T47D (cell line): ENCODE measurements at regions not wholly inside any gene's neighbourhood (a gene's known extent, or its start where the extent isn't known, plus 50 kb on each side); places are given as distances from the start of the nearest gene placed in this dataset.

Source experiments
- DNase-seq, 2 experiments: peaks; one replicate each; pipeline versions ENCODE4 v3.0.0 to v3.0.0-alpha.2; 2011 to 2012; ENCODE audit warnings: low read depth in 1 of 2, low spot score in 1 of 2
- JUND ChIP-seq: IDR thresholded peaks from 2 replicates; pipeline ENCODE4 v1.6.1; 2012; ENCODE audit warnings: low read depth
- in situ Hi-C: cut with HindIII; loops from 2 replicates; pipeline ENCODE4 v1.10.0; 2016; ENCODE audit warnings: low sequenced_read_pairs, low pct_unique_long_range_greater_than_20kb

GRCh38 chr1:218048828-218049420, 236.2 kb upstream of the RRP15 start:
- no peak for TF ChIP-seq JUND
- in situ Hi-C loops = no loop called here

GRCh38 chr1:218049641-218050040, 235.5 kb upstream of the RRP15 start:
- TF ChIP-seq JUND = no peak
- DNase-seq = no peak
- in situ Hi-C loops = no loop called here

More at GRCh38 chr1:218048828-218049420, 236.2 kb upstream of the RRP15 start:
- peak in 1 of 2 experiments; percentile 33 for DNase-seq

GRCh38 chr1:218058730-218059129, 226.4 kb upstream of the RRP15 start:
- no peak for DNase-seq
- no peak for TF ChIP-seq JUND
- in situ Hi-C loops = no loop called here

GRCh38 chr1:218064426-218064825, 220.7 kb upstream of the RRP15 start:
- no peak for TF ChIP-seq JUND
- in situ Hi-C loops = no loop called here
- no peak for DNase-seq

- in situ Hi-C loops = no loop called here
- no peak for DNase-seq
- no peak for TF ChIP-seq JUND
These were observed 218.8 kb upstream of the RRP15 start for GRCh38 chr1:218066332-218066731.

- TF ChIP-seq JUND = no peak
- no peak for DNase-seq
- in situ Hi-C loops = no loop called here
These were observed 216.9 kb upstream of the RRP15 start for GRCh38 chr1:218068241-218068640.

GRCh38 chr1:218069180-218069579, 215.9 kb upstream of the RRP15 start:
- in situ Hi-C loops = no loop called here
- TF ChIP-seq JUND = no peak
- peak in 1 of 2 experiments; percentile 56 for DNase-seq

GRCh38 chr1:218073062-218073461, 212.0 kb upstream of the RRP15 start:
- in situ Hi-C loops = no loop called here
- no peak for TF ChIP-seq JUND
- no peak for DNase-seq

GRCh38 chr1:218078916-218079315, 206.2 kb upstream of the RRP15 start:
- no peak for TF ChIP-seq JUND
- DNase-seq = no peak
- in situ Hi-C loops = no loop called here

GRCh38 chr1:218079347-218079746, 205.7 kb upstream of the RRP15 start:
- in situ Hi-C loops = no loop called here
- no peak for TF ChIP-seq JUND
- DNase-seq = no peak

GRCh38 chr1:218079820-218080219, 205.3 kb upstream of the RRP15 start:
- TF ChIP-seq JUND = no peak
- no peak for DNase-seq
- in situ Hi-C loops = no loop called here

GRCh38 chr1:218080863-218081262, 204.2 kb upstream of the RRP15 start:
- no peak for TF ChIP-seq JUND
- in situ Hi-C loops = no loop called here
- no peak for DNase-seq

GRCh38 chr1:218081358-218081757, 203.7 kb upstream of the RRP15 start:
- in situ Hi-C loops = no loop called here
- peak in 1 of 2 experiments; percentile 15 for DNase-seq
- no peak for TF ChIP-seq JUND

GRCh38 chr1:218090459-218090858, 194.6 kb upstream of the RRP15 start:
- TF ChIP-seq JUND = no peak
- in situ Hi-C loops = no loop called here
- DNase-seq = no peak
